KOPT-K1 (cell line): ENCODE measurements at regions not wholly inside any gene's neighbourhood (a gene's known extent, or its start where the extent isn't known, plus 50 kb on each side); places are given as distances from the start of the nearest gene placed in this dataset.
"Not testable (repeated sequence)": the region's sequence is repeated elsewhere in the genome, so short reads cannot be mapped to it uniquely, and the experiment has no call there.

ENCODE experiments used
- H3K27ac ChIP-seq: fragments of 200-600 bp; sonication (generic); 2 replicates; pipeline ENCODE4 v1.5.1; 2016; ENCODE audit warnings: antibody characterized with exemption, mild to moderate bottlenecking, low read depth, low read length; ENCODE audit not compliant: poor library complexity, severe bottlenecking
- H3K36me3 ChIP-seq: fragments of 200-600 bp; sonication (generic); 2 replicates; pipeline ENCODE4 v1.5.1; 2017; ENCODE audit warnings: antibody characterized with exemption, mild to moderate bottlenecking, low read length, moderate library complexity; ENCODE audit not compliant: insufficient read depth
- H3K9me3 ChIP-seq: fragments of 200-600 bp; sonication (generic); 2 replicates; pipeline ENCODE4 v1.5.1; 2017; ENCODE audit warnings: antibody characterized with exemption, low read length, mild to moderate bottlenecking; ENCODE audit not compliant: insufficient read depth, poor library complexity, severe bottlenecking

DNA sequence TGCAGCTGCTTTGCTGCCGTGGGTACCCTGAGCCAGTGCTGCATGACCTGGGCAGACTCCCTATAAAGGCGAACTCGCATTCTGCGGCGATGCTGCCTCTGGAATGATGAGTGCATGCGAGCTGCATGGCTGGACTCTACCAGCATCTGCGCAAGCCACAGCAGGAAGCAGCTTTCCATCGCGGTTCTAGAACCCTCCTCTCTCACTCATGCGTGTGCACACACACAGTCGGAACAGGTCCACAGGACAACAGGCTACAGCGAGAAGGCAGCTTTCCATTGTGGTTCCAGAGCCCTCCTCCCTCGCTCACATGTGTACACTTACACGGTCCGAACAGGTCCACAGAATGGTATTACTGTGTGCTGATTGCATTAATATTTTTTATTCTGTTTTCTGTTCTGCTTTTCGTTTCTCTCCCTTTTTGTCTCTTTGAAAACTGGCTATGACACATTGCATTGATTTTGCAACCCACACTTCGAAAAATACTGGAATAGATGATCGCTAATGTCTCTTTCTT lies 69.1 kb downstream of the NPIPB11 start:
- not testable (repeated sequence) for H3K27ac ChIP-seq, H3K36me3 ChIP-seq, H3K9me3 ChIP-seq

DNA sequence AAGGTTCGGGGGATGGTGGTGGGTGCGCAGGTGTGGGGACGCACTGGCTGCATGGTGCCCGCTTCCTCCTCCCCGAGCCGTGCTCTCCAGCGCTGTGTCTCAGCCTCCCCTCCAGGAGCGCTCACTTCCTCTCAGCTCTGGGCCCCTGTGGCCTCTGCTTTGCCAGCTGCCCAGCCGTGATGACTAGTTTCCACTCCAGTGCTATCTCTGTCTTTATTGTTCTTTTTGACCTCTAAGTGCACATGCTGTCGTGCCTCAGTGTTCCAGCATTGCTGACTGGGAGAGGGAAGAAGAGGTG lies 71.0 kb downstream of the NPIPB11 start:
- not testable (repeated sequence) for H3K9me3 ChIP-seq, H3K27ac ChIP-seq, H3K36me3 ChIP-seq

DNA sequence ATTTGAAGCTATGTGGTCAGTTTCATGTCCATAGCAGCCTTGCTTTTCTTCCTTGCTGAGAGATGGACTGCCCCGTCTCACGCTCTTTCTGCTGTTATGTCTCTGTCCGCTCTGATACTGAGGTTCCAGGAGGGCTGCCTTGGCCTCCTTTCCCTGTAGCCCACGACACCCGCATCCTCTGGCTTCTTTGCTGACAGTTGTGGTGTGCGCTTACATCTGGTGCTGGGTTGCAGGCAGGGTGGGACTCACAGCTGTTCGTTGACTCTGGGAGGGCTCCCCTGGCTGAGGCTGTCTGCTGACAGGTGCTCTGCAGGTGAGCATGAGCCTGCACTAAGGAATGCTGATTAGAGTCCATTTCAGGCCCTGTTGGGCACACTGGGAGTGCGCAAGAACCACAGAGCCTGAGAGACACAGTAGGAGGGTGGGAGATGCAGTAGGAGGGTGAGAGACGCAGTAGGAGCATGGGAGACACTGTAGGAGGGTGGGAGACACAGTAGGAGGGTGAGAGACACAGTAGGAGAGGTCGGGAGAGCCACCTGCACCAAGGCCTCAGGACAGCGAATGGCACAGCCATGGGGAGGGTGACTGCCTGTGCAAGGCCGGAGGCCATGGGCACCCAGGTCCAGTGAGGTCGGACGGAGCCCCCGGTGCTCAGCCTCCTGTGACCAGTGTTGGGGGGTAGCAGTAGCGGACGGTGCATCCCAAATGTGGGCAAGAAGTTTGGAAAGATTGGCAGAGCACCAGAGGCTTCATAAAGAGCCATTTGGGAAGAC lies 71.5 kb downstream of the NPIPB11 start:
- not testable (repeated sequence) for H3K36me3 ChIP-seq, H3K9me3 ChIP-seq, H3K27ac ChIP-seq

DNA sequence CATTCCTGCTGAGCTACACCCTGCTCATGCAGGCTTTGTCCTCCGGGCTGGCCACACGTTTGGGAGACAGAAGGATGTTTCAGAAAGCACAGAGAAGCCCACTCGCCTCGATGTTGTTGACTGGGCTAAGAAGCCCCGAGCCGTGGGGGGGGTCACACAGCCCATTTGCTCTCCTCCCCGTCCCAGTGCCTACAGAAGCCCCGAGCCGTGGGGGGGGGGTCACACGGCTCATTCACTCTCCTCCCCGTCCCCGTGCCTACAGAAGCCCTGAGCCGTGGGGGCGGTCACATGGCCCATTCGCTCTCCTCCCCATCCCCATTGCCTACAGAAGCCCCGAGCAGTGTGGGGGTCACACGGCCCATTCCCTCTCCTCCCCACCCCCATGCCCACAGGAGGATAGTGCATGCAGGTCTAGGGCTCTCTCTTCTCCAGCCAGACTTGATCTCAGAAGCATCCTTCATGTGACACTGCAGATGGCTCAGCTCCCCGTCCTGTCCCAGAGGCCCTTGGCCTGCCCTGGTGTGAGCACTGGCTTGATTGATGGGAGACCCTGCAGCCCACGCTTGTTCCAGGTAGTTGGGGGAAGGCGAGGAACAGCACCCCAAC lies 72.9 kb downstream of the NPIPB11 start:
- H3K9me3 ChIP-seq, H3K27ac ChIP-seq, H3K36me3 ChIP-seq: not testable (repeated sequence)

DNA sequence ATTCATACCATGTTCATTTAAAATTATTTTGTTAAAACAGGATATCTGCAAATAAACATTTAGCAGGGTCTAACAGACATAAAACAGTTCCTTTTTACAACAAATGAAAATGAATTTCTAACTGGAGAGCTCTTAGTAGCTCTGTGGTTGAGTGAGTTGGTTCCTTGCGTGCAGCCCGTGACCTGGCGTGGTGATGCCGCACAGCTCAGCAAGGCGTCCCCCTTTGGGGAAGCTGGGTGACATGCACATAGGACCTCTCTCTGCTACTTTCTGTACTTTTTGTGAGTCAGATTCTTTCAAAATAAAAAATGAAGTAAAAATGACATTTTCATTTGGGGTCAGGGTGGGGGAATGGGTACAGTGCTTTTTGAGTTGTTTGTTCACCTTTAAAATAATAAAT lies 75.9 kb downstream of the NPIPB11 start:
- not testable (repeated sequence) for H3K9me3 ChIP-seq, H3K36me3 ChIP-seq, H3K27ac ChIP-seq

DNA sequence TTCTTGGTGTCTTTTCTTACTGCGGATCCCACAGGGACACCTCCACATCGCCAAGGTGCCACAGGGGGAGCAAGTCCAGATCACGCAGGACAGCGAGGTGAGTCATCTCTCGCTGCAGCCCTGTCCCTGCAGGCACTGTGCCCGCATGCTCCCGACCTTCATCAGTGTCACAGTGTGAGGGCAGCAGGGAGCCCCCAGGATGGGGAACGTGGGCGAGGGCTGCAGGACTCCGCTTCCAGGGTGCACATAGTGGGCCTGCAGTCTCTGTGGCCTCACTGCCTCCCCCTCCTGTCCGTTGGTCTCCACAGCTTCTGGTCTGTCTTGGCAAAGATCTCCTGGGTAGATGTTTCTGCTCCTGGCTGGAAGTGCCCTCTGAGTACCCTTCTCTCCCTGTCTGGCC lies 78.0 kb downstream of the NPIPB11 start:
- not testable (repeated sequence) for H3K27ac ChIP-seq, H3K9me3 ChIP-seq, H3K36me3 ChIP-seq

DNA sequence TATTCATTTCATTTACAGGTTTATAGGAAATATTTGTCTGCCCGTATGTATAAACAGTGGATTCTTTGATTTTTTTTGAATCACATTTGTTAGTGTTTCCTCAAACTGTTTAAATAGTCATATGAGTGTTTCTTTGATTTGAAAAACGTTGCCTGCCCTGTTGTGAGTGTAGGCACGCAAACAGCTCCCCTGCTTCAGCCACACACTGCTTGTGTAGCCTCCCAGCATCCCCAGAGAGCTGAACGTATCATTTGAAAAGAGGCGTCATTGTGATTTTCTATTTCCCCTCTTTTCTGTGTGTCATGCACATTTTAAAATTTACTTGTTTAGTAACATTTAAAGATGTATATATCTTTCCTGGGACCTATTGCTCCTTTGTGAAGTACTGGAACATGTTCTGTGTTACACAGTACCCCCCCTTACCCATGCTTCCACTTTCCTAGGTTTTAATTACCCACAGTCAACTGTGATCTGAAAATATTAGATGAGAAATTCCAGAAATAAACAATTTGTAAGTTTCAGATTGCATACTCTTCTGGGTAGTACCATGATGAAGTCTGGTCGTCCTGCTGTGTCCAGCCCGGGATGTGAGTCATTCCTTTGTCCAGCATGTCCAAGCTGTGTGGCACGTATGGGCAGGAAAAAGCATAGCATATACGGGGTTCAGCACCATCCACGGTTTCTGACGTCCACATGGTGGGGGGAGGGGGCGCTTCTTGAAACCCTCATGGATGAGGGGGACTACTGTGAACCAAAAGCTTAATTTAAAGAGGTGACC lies 78.7 kb downstream of the NPIPB11 start:
- H3K9me3 ChIP-seq, H3K27ac ChIP-seq, H3K36me3 ChIP-seq: not testable (repeated sequence)

DNA sequence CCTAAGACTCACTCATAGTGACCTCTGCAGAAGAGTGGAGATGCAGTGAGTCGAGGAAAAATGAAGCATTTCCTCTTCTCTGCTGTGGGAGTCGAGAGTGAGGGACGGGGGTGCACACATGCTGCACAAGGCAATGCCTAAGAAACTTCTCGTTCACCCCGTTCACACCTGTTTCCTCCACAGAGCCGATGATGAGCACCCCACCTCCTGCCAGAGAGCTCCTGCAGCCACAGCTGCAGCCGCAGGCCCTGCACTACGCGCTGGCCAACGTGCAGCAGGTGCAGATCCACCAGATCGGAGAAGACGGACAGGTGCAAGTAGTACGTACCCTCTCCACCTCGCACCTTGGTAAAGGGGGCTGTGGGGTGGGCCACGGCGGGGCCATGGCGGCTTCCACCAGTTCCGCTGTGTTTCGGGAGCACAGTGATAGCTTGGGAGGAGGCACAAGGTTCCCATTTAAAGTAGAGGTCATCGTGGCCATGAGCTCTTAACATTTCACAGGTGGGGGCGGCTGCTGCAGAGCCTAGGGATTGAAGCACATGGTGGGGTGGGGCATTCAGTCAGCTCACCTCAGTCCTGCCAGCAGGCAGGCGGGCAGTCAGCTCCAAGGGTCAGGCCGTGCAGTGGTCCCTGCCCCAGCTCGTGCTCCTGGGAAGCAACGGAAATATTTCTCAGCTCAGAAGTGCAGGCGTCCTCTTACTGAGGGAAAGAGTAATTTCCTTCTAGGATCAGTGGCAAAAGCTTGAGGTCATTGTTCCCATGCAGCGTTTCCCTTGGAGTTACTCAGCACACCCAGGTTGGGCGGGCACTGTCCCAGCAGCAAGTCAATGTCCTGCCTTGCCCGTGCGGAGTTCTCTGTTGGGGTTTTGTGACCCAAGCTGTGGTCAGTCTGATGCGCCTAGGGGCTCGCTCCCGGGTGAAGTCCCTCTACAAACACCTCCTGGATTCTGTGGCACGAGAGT lies 80.1 kb downstream of the NPIPB11 start:
- H3K36me3 ChIP-seq, H3K27ac ChIP-seq, H3K9me3 ChIP-seq: not testable (repeated sequence)

DNA sequence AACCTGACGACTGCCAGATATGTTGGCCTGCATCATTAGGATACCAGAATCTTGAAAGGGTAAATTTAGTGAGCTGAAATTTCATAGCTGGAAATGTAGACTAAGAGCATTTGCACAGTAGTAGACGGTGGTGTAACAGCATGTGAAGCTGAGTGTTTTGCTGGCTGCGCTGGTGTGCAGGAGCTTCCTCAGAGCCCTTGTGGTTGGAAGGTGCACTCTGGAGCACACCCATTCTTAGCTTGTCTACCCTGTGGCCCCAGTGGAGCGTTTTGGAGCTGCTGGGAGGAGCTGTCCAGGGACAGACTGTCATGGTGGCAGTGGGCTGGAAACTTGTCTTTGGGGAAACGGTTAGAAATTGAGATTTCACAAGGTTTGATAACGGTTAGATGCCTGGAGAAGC lies 82.8 kb downstream of the NPIPB11 start:
- H3K36me3 ChIP-seq, H3K9me3 ChIP-seq, H3K27ac ChIP-seq: not testable (repeated sequence)

DNA sequence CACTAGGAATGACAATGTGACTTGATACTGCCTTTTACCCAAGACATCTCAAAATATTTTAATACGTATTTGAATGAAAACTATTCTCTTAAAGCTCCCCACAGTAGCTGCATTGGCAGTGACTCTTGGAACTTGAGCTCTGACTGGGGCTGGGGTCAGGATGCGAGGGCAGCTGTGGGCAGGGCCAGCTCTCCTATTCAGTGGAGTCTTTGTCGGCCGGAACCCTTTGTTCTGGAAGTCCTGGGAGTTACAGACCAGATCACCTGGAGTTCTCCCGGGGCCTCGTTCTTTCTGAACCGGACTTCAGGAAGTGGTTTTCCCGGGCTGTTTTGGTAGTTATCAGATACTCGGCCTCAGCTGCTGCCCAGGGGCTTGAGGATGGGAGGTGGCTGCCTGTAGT lies 84.9 kb downstream of the NPIPB11 start:
- no peaks in the 10 kb centered on the region for H3K36me3 ChIP-seq
- H3K27ac ChIP-seq, result no peak overlapping the region
- H3K9me3 ChIP-seq, result no peaks in the 10 kb centered on the region

DNA sequence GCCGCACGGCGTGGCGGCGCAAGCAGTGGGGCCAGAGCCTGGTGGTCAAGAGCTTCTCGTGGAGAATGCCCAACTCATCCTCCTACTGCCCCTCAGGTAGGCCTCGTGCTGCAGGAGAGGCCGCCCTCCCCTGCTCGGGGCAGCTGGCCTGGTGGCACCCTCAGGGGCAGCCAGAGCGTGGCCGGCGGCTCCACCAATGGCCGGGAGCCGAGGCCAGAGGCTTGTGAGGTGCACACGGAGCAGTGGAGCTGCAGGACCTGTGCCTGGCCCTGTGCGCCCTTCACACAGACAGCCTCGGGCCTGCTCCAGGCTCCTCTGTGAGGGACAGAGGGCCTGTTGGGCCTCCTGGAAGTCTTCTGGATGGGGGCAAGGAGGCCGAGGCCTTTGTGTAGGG lies 85.5 kb downstream of the NPIPB11 start:
- no peaks in the 10 kb centered on the region for H3K9me3 ChIP-seq
- no peaks in the 10 kb centered on the region for H3K36me3 ChIP-seq
- no peak overlapping the region for H3K27ac ChIP-seq

DNA sequence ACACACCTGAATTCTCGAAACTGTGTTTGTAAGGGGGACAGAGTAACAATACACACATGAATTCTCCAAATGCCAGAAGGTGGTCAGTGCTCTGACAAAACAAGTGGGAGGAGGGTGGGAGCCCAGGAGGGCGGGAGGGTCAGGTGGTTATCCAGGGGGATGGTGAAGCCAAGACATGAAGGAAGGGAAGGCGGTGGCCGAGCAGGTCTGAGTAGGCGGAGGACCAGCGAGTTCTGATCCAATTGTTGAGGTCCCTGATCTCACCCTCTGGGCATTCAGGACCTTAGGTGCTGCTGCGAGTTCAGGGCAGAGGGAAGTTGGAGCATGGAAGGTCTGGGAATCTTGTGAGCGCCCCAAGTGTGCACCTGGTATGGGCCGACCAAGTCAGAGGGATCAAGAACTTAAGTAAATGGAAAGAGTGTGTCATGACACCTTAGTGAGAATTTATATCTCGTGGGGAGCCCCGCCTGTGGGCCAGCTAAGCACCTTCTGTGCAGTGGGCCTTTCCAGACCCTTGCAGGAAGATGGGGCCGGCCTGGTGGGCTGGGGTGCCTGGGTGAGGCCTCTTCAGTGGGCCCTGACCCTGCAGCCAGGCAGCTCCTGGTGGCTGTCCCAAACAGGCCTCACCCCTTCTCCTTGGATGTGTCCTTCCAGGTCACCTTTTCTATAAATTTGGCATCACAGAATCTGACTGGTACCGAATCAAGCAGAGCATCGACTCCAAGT lies 86.1 kb downstream of the NPIPB11 start:
- Histone ChIP-seq H3K27ac (no peak overlapping the region), H3K36me3 (no peaks in the 10 kb centered on the region), H3K9me3 (no peaks in the 10 kb centered on the region)

DNA sequence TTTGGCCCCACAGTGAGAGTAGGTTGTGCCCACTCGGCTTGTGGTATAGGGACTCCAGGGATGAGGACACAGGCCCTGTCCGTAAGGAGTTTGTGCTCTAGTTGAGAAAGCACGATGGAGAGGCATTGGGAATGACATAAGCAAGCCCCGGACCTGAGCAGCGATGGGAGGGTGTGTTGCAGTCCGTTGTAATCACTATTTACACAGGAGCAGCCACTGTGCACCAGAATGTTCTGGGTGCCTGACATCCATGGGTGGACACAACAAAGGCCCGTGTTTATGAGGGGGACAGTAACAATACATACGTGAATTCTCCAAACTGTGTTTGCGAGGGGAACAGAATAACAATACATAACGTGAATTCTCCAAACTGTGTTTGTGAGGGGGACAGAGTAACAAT lies 86.8 kb downstream of the NPIPB11 start:
- Histone ChIP-seq H3K27ac (no peak overlapping the region), H3K9me3 (no peaks in the 10 kb centered on the region), H3K36me3 (no peaks in the 10 kb centered on the region)

DNA sequence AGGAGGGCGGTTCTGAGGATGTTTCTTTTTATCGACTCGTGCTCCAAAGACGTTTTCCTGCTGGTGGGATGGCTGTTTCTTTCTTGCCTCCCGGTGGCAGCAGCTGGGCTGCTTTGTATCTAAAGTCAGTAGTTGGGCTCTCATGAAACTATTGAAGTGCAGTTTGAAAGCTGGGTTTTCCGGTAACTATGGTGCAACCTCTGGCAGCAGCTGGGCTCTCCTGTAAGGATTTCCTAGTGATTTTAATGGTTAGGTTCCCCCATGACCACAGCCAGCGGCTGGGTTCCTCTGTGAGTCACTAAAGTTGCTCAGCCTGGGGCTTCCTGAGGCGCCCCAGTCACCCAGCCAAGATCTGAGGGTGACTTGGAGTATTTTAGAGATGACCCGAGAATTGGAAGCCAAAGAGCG lies 87.9 kb downstream of the NPIPB11 start:
- not testable (repeated sequence) for H3K9me3 ChIP-seq, H3K27ac ChIP-seq, H3K36me3 ChIP-seq
